HepG2 (cell line): ENCODE measurements at regions not wholly inside any gene's neighbourhood (a gene's known extent, or its start where the extent isn't known, plus 50 kb on each side); places are given as distances from the start of the nearest gene placed in this dataset.

Experiments used
- ARID2 ChIP-seq: sonication (generic); formaldehyde crosslinking; IDR thresholded peaks from 2 replicates; pipeline ENCODE4 v1.8.1; 2022; ENCODE audit warnings: mild to moderate bottlenecking, missing genetic modification reagents, borderline replicate concordance
- BCL6 ChIP-seq: IDR thresholded peaks from 2 replicates; pipeline ENCODE4 v1.6.1; 2016; ENCODE audit warnings: missing genetic modification reagents, missing compliant biosample characterization
- CENPX ChIP-seq: sonication (generic); formaldehyde crosslinking; IDR thresholded peaks from 2 replicates; pipeline ENCODE4 v1.9.0; 2021; ENCODE audit warnings: mild to moderate bottlenecking, missing genetic modification reagents, moderate library complexity
- FOSL2 ChIP-seq: sonication (generic); formaldehyde crosslinking; IDR thresholded peaks from 2 replicates; pipeline ENCODE4 v1.4.0; 2020; ENCODE audit warnings: missing genetic modification reagents
- FOXA3 ChIP-seq: IDR thresholded peaks from 2 replicates; pipeline ENCODE4 v1.6.1; 2016; ENCODE audit warnings: missing genetic modification reagents, missing compliant biosample characterization
- HDAC1 ChIP-seq: sonication (generic); formaldehyde crosslinking; IDR thresholded peaks from 2 replicates; pipeline ENCODE4 v1.5.1; 2020; ENCODE audit warnings: mild to moderate bottlenecking, missing genetic modification reagents
- IKZF5 ChIP-seq: IDR thresholded peaks from 2 replicates; pipeline ENCODE4 v1.6.1; 2018; ENCODE audit warnings: missing genetic modification reagents, mild to moderate bottlenecking, missing compliant biosample characterization
- KLF11 ChIP-seq: IDR thresholded peaks from 2 replicates; pipeline ENCODE4 v1.6.1; 2016; ENCODE audit warnings: missing compliant biosample characterization
- MED1 ChIP-seq: sonication (generic); formaldehyde crosslinking; IDR thresholded peaks from 2 replicates; pipeline ENCODE4 v1.4.0; 2020; ENCODE audit warnings: missing genetic modification reagents
- POLR2G ChIP-seq: fragments of 200-400 bp; formaldehyde crosslinking; IDR thresholded peaks from 2 replicates; pipeline ENCODE4 v1.6.1; 2018; ENCODE audit warnings: mild to moderate bottlenecking, low read depth, low read length, moderate library complexity
- PPARG ChIP-seq: conservative IDR thresholded peaks from 2 replicates; pipeline ENCODE4 v1.6.1; 2016; ENCODE audit warnings: missing biosample characterization, missing genetic modification reagents
- SKI ChIP-seq: fragments of 450-650 bp; IDR thresholded peaks from one replicate; pipeline ENCODE4 v1.6.1; 2018; ENCODE audit warnings: mild to moderate bottlenecking; ENCODE audit not compliant: partially characterized antibody
- SOX13 ChIP-seq, 3 experiments: fragments of 450-650 bp in 1 of 3; sonication (generic) in 1 of 3; formaldehyde crosslinking in 1 of 3; IDR thresholded peaks in 2 of 3; conservative IDR thresholded peaks in 1 of 3; 2 replicates each; pipeline versions ENCODE4 v1.5.0 to v1.6.1; 2016 to 2020; ENCODE audit warnings: antibody characterized with exemption in 1 of 3, mild to moderate bottlenecking in 1 of 3, missing compliant biosample characterization in 1 of 3, missing genetic modification reagents in 1 of 3, moderate library complexity in 1 of 3
- SOX6 ChIP-seq, 2 experiments: fragments of 450-650 bp in 1 of 2; sonication (generic) in 1 of 2; formaldehyde crosslinking in 1 of 2; IDR thresholded peaks; 2 replicates each; pipeline versions ENCODE4 v1.4.0 to v1.6.1; 2017 to 2020; ENCODE audit warnings: antibody characterized with exemption in 1 of 2, mild to moderate bottlenecking in 1 of 2, missing genetic modification reagents in 1 of 2
- THAP11 ChIP-seq: IDR thresholded peaks from 2 replicates; pipeline ENCODE4 v1.6.1; 2016; ENCODE audit warnings: missing biosample characterization, missing genetic modification reagents
- ZBTB3 ChIP-seq: sonication (generic); formaldehyde crosslinking; IDR thresholded peaks from 2 replicates; pipeline ENCODE4 v1.4.0; 2020; ENCODE audit warnings: low read depth, mild to moderate bottlenecking, moderate library complexity, missing genetic modification reagents, borderline replicate concordance
- ZNF292 ChIP-seq: sonication (generic); formaldehyde crosslinking; IDR thresholded peaks from 2 replicates; pipeline ENCODE4 v1.8.1; 2022; ENCODE audit warnings: mild to moderate bottlenecking, low read depth, missing genetic modification reagents, borderline replicate concordance
- ZNF652 ChIP-seq: IDR thresholded peaks from 2 replicates; pipeline ENCODE4 v1.6.1; 2016; ENCODE audit warnings: low read depth, borderline replicate concordance
- TF ChIP-seq, protein P1 (sequence below): sonication (generic); formaldehyde crosslinking; IDR thresholded peaks from 2 replicates; pipeline ENCODE4 v1.4.0; 2020; ENCODE audit warnings: low read depth, missing genetic modification reagents
- TF ChIP-seq, protein P2 (sequence below): sonication (generic); formaldehyde crosslinking; IDR thresholded peaks from 2 replicates; pipeline ENCODE4 v1.4.0; 2020; ENCODE audit warnings: mild to moderate bottlenecking, low read depth, missing genetic modification reagents
- TF ChIP-seq, protein P3 (sequence below): sonication (generic); formaldehyde crosslinking; IDR thresholded peaks from 2 replicates; pipeline ENCODE4 v1.8.0; 2022; ENCODE audit warnings: mild to moderate bottlenecking, missing genetic modification reagents; ENCODE audit not compliant: insufficient replicate concordance

- TF ChIP-seq, protein P1, sequence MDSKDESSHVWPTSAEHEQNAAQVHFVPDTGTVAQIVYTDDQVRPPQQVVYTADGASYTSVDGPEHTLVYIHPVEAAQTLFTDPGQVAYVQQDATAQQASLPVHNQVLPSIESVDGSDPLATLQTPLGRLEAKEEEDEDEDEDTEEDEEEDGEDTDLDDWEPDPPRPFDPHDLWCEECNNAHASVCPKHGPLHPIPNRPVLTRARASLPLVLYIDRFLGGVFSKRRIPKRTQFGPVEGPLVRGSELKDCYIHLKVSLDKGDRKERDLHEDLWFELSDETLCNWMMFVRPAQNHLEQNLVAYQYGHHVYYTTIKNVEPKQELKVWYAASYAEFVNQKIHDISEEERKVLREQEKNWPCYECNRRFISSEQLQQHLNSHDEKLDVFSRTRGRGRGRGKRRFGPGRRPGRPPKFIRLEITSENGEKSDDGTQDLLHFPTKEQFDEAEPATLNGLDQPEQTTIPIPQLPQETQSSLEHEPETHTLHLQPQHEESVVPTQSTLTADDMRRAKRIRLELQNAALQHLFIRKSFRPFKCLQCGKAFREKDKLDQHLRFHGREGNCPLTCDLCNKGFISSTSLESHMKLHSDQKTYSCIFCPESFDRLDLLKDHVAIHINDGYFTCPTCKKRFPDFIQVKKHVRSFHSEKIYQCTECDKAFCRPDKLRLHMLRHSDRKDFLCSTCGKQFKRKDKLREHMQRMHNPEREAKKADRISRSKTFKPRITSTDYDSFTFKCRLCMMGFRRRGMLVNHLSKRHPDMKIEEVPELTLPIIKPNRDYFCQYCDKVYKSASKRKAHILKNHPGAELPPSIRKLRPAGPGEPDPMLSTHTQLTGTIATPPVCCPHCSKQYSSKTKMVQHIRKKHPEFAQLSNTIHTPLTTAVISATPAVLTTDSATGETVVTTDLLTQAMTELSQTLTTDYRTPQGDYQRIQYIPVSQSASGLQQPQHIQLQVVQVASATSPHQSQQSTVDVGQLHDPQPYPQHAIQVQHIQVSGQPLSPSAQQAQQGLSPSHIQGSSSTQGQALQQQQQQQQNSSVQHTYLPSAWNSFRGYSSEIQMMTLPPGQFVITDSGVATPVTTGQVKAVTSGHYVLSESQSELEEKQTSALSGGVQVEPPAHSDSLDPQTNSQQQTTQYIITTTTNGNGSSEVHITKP (CRISPR knock-in tag), result 0 out of 2 replicates have a peak, but pooled peaks have one; percentile 51
- TF ChIP-seq SKI (peak; percentile 17), FOXA3 (CRISPR knock-in tag) (peak; percentile 70), HDAC1 (CRISPR knock-in tag) (peak; percentile 39; the same call in 1 of the 2 replicates), FOSL2 (CRISPR knock-in tag) (peak; percentile 89), MED1 (CRISPR knock-in tag) (peak; percentile 42), IKZF5 (peak; percentile 43; the same call in 1 of the 2 replicates), SOX6 (IDR thresholded peaks at IDR 0.05) (no peak), SOX6 (CRISPR knock-in tag; IDR thresholded peaks at IDR 0.05) (peak; percentile 50; the same call in 1 of the 2 replicates), ZNF292 (CRISPR knock-in tag) (peak; percentile 71; the same call in 1 of the 2 replicates), ZBTB3 (CRISPR knock-in tag) (no peak), THAP11 (CRISPR knock-in tag) (0 out of 2 replicates have a peak, but pooled peaks have one; percentile 36), BCL6 (CRISPR knock-in tag) (peak; percentile 35; the same call in 1 of the 2 replicates), CENPX (CRISPR knock-in tag) (no peak), PPARG (CRISPR knock-in tag) (peak; percentile 61), KLF11 (CRISPR knock-in tag) (0 out of 2 replicates have a peak, but pooled peaks have one; percentile 36), ZNF652 (CRISPR knock-in tag) (no peak), SOX13 (IDR thresholded peaks at IDR 0.05) (0 out of 2 replicates have a peak, but pooled peaks have one; percentile 28), SOX13 (CRISPR knock-in tag; conservative IDR thresholded peaks at IDR 0.05 in 1 of 2, IDR thresholded peaks at IDR 0.05 in 1 of 2) (peak in 1 of 2 experiments; percentile 84; a peak in 2 of 4 replicates), POLR2G (peak; percentile 48; the same call in 1 of the 2 replicates), ARID2 (CRISPR knock-in tag) (no peak)
- TF ChIP-seq, protein P2, sequence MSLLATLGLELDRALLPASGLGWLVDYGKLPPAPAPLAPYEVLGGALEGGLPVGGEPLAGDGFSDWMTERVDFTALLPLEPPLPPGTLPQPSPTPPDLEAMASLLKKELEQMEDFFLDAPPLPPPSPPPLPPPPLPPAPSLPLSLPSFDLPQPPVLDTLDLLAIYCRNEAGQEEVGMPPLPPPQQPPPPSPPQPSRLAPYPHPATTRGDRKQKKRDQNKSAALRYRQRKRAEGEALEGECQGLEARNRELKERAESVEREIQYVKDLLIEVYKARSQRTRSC (CRISPR knock-in tag), result no peak
- TF ChIP-seq, protein P3, sequence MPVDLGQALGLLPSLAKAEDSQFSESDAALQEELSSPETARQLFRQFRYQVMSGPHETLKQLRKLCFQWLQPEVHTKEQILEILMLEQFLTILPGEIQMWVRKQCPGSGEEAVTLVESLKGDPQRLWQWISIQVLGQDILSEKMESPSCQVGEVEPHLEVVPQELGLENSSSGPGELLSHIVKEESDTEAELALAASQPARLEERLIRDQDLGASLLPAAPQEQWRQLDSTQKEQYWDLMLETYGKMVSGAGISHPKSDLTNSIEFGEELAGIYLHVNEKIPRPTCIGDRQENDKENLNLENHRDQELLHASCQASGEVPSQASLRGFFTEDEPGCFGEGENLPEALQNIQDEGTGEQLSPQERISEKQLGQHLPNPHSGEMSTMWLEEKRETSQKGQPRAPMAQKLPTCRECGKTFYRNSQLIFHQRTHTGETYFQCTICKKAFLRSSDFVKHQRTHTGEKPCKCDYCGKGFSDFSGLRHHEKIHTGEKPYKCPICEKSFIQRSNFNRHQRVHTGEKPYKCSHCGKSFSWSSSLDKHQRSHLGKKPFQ, result peak; percentile 17
These were observed 108.4 kb upstream of the SH3BP4 start (continued) for GRCh38 chr2:234843411-234843810.
